OCI-LY3 (cell line): ENCODE measurements at regions not wholly inside any gene's neighbourhood (a gene's known extent, or its start where the extent isn't known, plus 50 kb on each side); places are given as distances from the start of the nearest gene placed in this dataset.

Experiments
- H2AFZ ChIP-seq: fragments of 200-600, 300-600 bp; shearing (Covaris generic); 2 replicates; pipeline ENCODE4 v1.6.0; 2014; ENCODE audit warnings: antibody characterized with exemption, low read depth, low read length
- H3K27ac ChIP-seq: fragments of 200-600, 300-600 bp; sonication (generic); 2 replicates; pipeline ENCODE4 v1.5.1; 2014; ENCODE audit warnings: mild to moderate bottlenecking, low read length, moderate library complexity, mixed read lengths
- H3K27me3 ChIP-seq: fragments of 200-600, 300-600 bp; sonication (generic); 2 replicates; pipeline ENCODE4 v1.6.1; 2014; ENCODE audit warnings: low read depth, low read length, mixed read lengths
- H3K36me3 ChIP-seq: fragments of 200-600, 300-600 bp; sonication (generic); replicated peaks from 2 replicates; pipeline ENCODE3; 2014; ENCODE audit warnings: low read depth, low read length, mixed read lengths
- H3K4me1 ChIP-seq: fragments of 300-600, 200-600 bp; sonication (generic); 2 replicates; pipeline ENCODE4 v1.6.1; 2014; ENCODE audit warnings: low read length, mixed read lengths
- H3K4me2 ChIP-seq: fragments of 200-600, 300-600 bp; sonication (generic); 2 replicates; pipeline ENCODE4 v1.6.1; 2014; ENCODE audit warnings: low read length, mixed read lengths
- H3K4me3 ChIP-seq: fragments of 300-600, 200-600 bp; sonication (generic); 2 replicates; pipeline ENCODE4 v1.5.1; 2014; ENCODE audit warnings: antibody characterized with exemption, mild to moderate bottlenecking, low read length, moderate library complexity
- H3K79me2 ChIP-seq: fragments of 300-600, 200-600 bp; shearing (Covaris generic); 2 replicates; pipeline ENCODE4 v1.6.1; 2014; ENCODE audit warnings: mild to moderate bottlenecking, low read length, mixed read lengths
- H3K9ac ChIP-seq: fragments of 300-600, 200-600 bp; shearing (Covaris generic); 2 replicates; pipeline ENCODE4 v1.6.0; 2014; ENCODE audit warnings: mild to moderate bottlenecking, low read length, moderate library complexity
- H3K9me3 ChIP-seq: fragments of 200-600, 300-600 bp; shearing (Covaris generic); 2 replicates; pipeline ENCODE4 v1.6.1; 2014; ENCODE audit warnings: low read length, mixed read lengths; ENCODE audit not compliant: insufficient read depth
- H4K20me1 ChIP-seq: fragments of 200-600, 300-600 bp; sonication (generic); 2 replicates; pipeline ENCODE4 v1.6.1; 2016; ENCODE audit warnings: low read length, mixed read lengths; ENCODE audit not compliant: insufficient read depth
- CTCF ChIP-seq: fragments of 200-600, 300-600 bp; sonication (generic); IDR thresholded peaks from 2 replicates; pipeline ENCODE4 v1.5.1; 2014; ENCODE audit warnings: antibody characterized with exemption, low read length, low read depth
- EZH2phosphoT487 ChIP-seq: fragments of 200-600 bp; shearing (Covaris generic); IDR thresholded peaks from 2 replicates; pipeline ENCODE4 v1.6.1; 2018; ENCODE audit warnings: antibody characterized with exemption, mixed run types, low read depth

DNA sequence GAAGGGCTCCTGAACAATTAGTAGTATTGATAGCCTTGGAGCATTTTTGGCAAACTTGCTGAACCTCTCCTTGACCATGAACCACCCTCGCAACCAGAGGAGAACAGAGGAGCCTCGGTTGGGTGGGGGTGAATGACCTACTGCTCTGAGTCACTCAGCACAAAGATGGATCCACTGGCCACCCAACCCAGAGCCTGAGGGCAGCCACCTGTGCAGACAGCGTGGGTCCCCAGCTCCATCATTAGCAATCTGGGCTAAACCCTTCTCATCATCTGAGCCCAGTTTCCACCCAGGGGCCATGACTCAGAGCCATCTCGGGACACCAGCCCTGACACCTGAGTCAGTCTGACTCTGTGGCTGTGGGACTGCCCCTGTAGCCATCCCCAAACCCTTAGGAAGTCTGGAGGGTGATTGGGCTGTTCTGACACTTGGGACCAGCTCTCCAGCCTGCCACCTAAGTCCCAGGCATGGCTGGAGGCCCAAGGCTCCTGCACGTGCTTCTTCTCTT is 171.8 kb upstream of the GPR26 start:
- Histone ChIP-seq H3K4me2 (no peak overlapping the region), H3K4me1 (no peaks in the 10 kb centered on the region), H3K27me3 (no peaks in the 10 kb centered on the region), H4K20me1 (no peaks in the 10 kb centered on the region), H3K9ac (no peak overlapping the region), H3K27ac (no peak overlapping the region), H3K79me2 (no peaks in the 10 kb centered on the region), H2AFZ (no peak overlapping the region), H3K9me3 (no peaks in the 10 kb centered on the region), H3K36me3 (no peaks in the 10 kb centered on the region), H3K4me3 (no peak overlapping the region)
- TF ChIP-seq EZH2phosphoT487 (no peak), CTCF (no peak)

GRCh38 chr10:123496375-123496774 is 169.8 kb upstream of the GPR26 start:
- Histone ChIP-seq H3K9ac (no peak overlapping the region), H3K79me2 (no peaks in the 10 kb centered on the region), H3K9me3 (no peaks in the 10 kb centered on the region), H3K27ac (no peak overlapping the region), H3K4me2 (no peak overlapping the region), H2AFZ (no peak overlapping the region), H3K4me1 (0 out of 2 replicates have a peak, but pooled peaks cover 3% of the 10 kb centered on the region), H3K36me3 (no peaks in the 10 kb centered on the region), H3K27me3 (no peaks in the 10 kb centered on the region), H4K20me1 (no peaks in the 10 kb centered on the region), H3K4me3 (no peak overlapping the region)
- TF ChIP-seq CTCF: no peak
- TF ChIP-seq EZH2phosphoT487: no peak

DNA sequence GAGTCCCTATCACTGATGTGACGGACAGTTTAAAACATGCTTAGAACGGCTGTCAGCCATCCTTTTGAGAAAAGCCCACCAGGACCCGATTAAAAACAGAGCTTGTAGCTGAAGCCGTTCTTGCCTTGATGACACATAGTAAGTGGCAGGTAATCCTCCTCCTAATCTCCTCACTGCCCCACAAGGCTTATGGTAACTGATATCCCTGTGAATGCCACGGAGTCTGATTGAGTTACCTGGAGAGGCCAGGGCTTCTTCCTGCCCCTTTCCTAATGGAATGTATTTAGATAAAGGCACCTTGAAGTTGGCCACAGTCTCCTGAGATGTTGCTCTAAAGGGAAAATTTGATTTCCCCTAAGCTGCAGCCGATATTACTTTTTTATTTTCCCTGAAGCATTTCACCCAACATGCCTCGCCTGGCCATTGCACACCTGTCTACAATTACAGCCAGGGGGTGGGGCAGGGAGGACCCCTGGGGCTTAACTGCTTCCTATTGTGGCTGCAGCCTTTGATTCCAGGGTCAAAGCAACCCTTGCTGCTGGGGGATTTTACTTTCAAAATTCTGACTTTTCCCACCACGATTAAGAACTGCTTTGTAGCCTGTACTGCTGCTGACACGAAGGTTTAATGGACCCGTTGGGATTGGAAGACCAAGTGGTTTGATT is 169.0 kb upstream of the GPR26 start:
- TF ChIP-seq EZH2phosphoT487 (no peak), CTCF (no peak)
- H3K27ac ChIP-seq: no peak overlapping the region
- H3K36me3 ChIP-seq: no peaks in the 10 kb centered on the region
- H3K9ac ChIP-seq: no peak overlapping the region
- no peaks in the 10 kb centered on the region for H3K9me3 ChIP-seq
- H3K27me3 ChIP-seq: no peaks in the 10 kb centered on the region
- H2AFZ ChIP-seq: no peak overlapping the region
- no peaks in the 10 kb centered on the region for H4K20me1 ChIP-seq
- no peak overlapping the region for H3K4me2 ChIP-seq
- H3K79me2 ChIP-seq: no peaks in the 10 kb centered on the region
- H3K4me3 ChIP-seq: no peak overlapping the region
- 0 out of 2 replicates have a peak, but pooled peaks cover 3% of the 10 kb centered on the region for H3K4me1 ChIP-seq

DNA sequence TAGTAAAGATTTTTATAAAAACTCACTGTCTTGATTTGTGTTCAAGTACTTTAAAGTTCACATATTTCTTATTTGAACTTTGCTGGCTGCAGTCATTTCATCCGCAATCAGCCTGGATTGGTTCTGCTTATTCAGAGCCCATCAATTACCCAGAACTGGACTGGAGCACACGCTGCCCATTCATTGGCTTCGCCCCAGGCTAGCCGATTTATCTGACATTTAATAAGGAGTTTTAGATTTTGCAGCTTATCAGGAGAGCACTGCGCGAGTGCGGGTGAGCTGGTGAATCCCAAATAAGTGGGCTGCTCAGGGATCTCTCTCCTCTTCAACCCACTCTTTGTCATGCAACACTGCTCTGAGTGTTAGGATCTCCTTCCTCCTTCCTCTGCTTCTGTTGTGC is 166.0 kb upstream of the GPR26 start:
- no peaks in the 10 kb centered on the region for H3K79me2 ChIP-seq
- TF ChIP-seq CTCF (no peak), EZH2phosphoT487 (no peak)

More for the DNA sequence above, 166.0 kb upstream of the GPR26 start:
- Histone ChIP-seq H3K27me3 (no peaks in the 10 kb centered on the region), H3K9me3 (no peaks in the 10 kb centered on the region), H3K4me1 (peaks cover 9% of the 10 kb centered on the region), H3K27ac (no peak overlapping the region), H3K4me2 (no peak overlapping the region), H3K36me3 (no peaks in the 10 kb centered on the region), H3K4me3 (no peak overlapping the region), H2AFZ (no peak overlapping the region), H4K20me1 (no peaks in the 10 kb centered on the region), H3K9ac (no peak overlapping the region)
